22Rv1 (cell line): ENCODE measurements at regions not wholly inside any gene's neighbourhood (a gene's known extent, or its start where the extent isn't known, plus 50 kb on each side); places are given as distances from the start of the nearest gene placed in this dataset.
"Not testable (repeated sequence)": the region's sequence is repeated elsewhere in the genome, so short reads cannot be mapped to it uniquely, and the experiment has no call there.

Experiments
- CTCF ChIP-seq: fragments of 450-650 bp; IDR thresholded peaks from 2 replicates; pipeline ENCODE4 v1.5.1; 2017; ENCODE audit warnings: mild to moderate bottlenecking
- ZFX ChIP-seq: fragments of 450-650 bp; IDR thresholded peaks from 2 replicates; pipeline ENCODE4 v1.6.1; 2017; ENCODE audit warnings: antibody characterized with exemption, borderline replicate concordance

GRCh38 chr17:63231015-63231620, 215.0 kb downstream of the CYB561 start:
- not testable (repeated sequence) for TF ChIP-seq CTCF, ZFX
